WTC11 (cell line): ENCODE measurements at regions not wholly inside any gene's neighbourhood (a gene's known extent, or its start where the extent isn't known, plus 50 kb on each side); places are given as distances from the start of the nearest gene placed in this dataset.

ENCODE experiments used
- CTCF ChIP-seq: fragments of 200-600 bp; IDR thresholded peaks from 2 replicates; pipeline ENCODE4 v1.8.0; 2022; ENCODE audit warnings: antibody characterized with exemption
- E2F5 ChIP-seq: sonication (generic); formaldehyde crosslinking; IDR thresholded peaks from 2 replicates; pipeline ENCODE4 v1.8.1; 2022; ENCODE audit warnings: mild to moderate bottlenecking, moderate library complexity, missing genetic modification reagents
- SMAD3 ChIP-seq: sonication (generic); formaldehyde crosslinking; IDR thresholded peaks from 2 replicates; pipeline ENCODE4 v1.8.0; 2022; ENCODE audit warnings: missing genetic modification reagents, mild to moderate bottlenecking, borderline replicate concordance
- SP1 ChIP-seq: sonication (generic); formaldehyde crosslinking; conservative IDR thresholded peaks from 2 replicates; pipeline ENCODE4 v1.8.1; 2022; ENCODE audit warnings: missing genetic modification reagents
- TEAD1 ChIP-seq: sonication (generic); formaldehyde crosslinking; IDR thresholded peaks from 2 replicates; pipeline ENCODE4 v1.8.0; 2022; ENCODE audit warnings: mild to moderate bottlenecking, missing genetic modification reagents
- USF2 ChIP-seq: sonication (generic); formaldehyde crosslinking; IDR thresholded peaks from 2 replicates; pipeline ENCODE4 v1.8.1; 2023; ENCODE audit warnings: mild to moderate bottlenecking, missing genetic modification reagents, moderate library complexity

- no peak for TF ChIP-seq CTCF
- no peak for TF ChIP-seq USF2 (CRISPR knock-in tag)
- TF ChIP-seq SP1 (CRISPR knock-in tag) = no peak
- no peak for TF ChIP-seq E2F5 (CRISPR knock-in tag)
- TF ChIP-seq SMAD3 = no peak
- TF ChIP-seq TEAD1 (CRISPR knock-in tag) = no peak
Measured at GRCh38 chr2:16088802-16089112, 148.4 kb downstream of the MYCN start.
